OCI-LY3 (cell line): ENCODE measurements at regions not wholly inside any gene's neighbourhood (a gene's known extent, or its start where the extent isn't known, plus 50 kb on each side); places are given as distances from the start of the nearest gene placed in this dataset.

Experiments used
- H2AFZ ChIP-seq: fragments of 200-600, 300-600 bp; shearing (Covaris generic); 2 replicates; pipeline ENCODE4 v1.6.0; 2014; ENCODE audit warnings: antibody characterized with exemption, low read depth, low read length
- H3K27ac ChIP-seq: fragments of 200-600, 300-600 bp; sonication (generic); 2 replicates; pipeline ENCODE4 v1.5.1; 2014; ENCODE audit warnings: mild to moderate bottlenecking, low read length, moderate library complexity, mixed read lengths
- H3K27me3 ChIP-seq: fragments of 200-600, 300-600 bp; sonication (generic); 2 replicates; pipeline ENCODE4 v1.6.1; 2014; ENCODE audit warnings: low read depth, low read length, mixed read lengths
- H3K36me3 ChIP-seq: fragments of 200-600, 300-600 bp; sonication (generic); replicated peaks from 2 replicates; pipeline ENCODE3; 2014; ENCODE audit warnings: low read depth, low read length, mixed read lengths
- H3K4me1 ChIP-seq: fragments of 300-600, 200-600 bp; sonication (generic); 2 replicates; pipeline ENCODE4 v1.6.1; 2014; ENCODE audit warnings: low read length, mixed read lengths
- H3K4me2 ChIP-seq: fragments of 200-600, 300-600 bp; sonication (generic); 2 replicates; pipeline ENCODE4 v1.6.1; 2014; ENCODE audit warnings: low read length, mixed read lengths
- H3K4me3 ChIP-seq: fragments of 300-600, 200-600 bp; sonication (generic); 2 replicates; pipeline ENCODE4 v1.5.1; 2014; ENCODE audit warnings: antibody characterized with exemption, mild to moderate bottlenecking, low read length, moderate library complexity
- H3K79me2 ChIP-seq: fragments of 300-600, 200-600 bp; shearing (Covaris generic); 2 replicates; pipeline ENCODE4 v1.6.1; 2014; ENCODE audit warnings: mild to moderate bottlenecking, low read length, mixed read lengths
- H3K9ac ChIP-seq: fragments of 300-600, 200-600 bp; shearing (Covaris generic); 2 replicates; pipeline ENCODE4 v1.6.0; 2014; ENCODE audit warnings: mild to moderate bottlenecking, low read length, moderate library complexity
- H3K9me3 ChIP-seq: fragments of 200-600, 300-600 bp; shearing (Covaris generic); 2 replicates; pipeline ENCODE4 v1.6.1; 2014; ENCODE audit warnings: low read length, mixed read lengths; ENCODE audit not compliant: insufficient read depth
- H4K20me1 ChIP-seq: fragments of 200-600, 300-600 bp; sonication (generic); 2 replicates; pipeline ENCODE4 v1.6.1; 2016; ENCODE audit warnings: low read length, mixed read lengths; ENCODE audit not compliant: insufficient read depth
- CTCF ChIP-seq: fragments of 200-600, 300-600 bp; sonication (generic); IDR thresholded peaks from 2 replicates; pipeline ENCODE4 v1.5.1; 2014; ENCODE audit warnings: antibody characterized with exemption, low read length, low read depth
- EZH2phosphoT487 ChIP-seq: fragments of 200-600 bp; shearing (Covaris generic); IDR thresholded peaks from 2 replicates; pipeline ENCODE4 v1.6.1; 2018; ENCODE audit warnings: antibody characterized with exemption, mixed run types, low read depth

- no peaks in the 10 kb centered on the region for H3K79me2 ChIP-seq
- no peaks in the 10 kb centered on the region for H3K27me3 ChIP-seq
- H2AFZ ChIP-seq = no peak overlapping the region
Observed at GRCh38 chr15:35909414-35909813, 363.4 kb upstream of the DPH6 start.

GRCh38 chr15:35910227-35910626 is 364.3 kb upstream of the DPH6 start:
- H4K20me1 ChIP-seq = no peaks in the 10 kb centered on the region
- H3K27me3 ChIP-seq = no peaks in the 10 kb centered on the region
- H3K27ac ChIP-seq = no peak overlapping the region
- no peaks in the 10 kb centered on the region for H3K36me3 ChIP-seq
- H3K4me1 ChIP-seq = no peaks in the 10 kb centered on the region
- H2AFZ ChIP-seq = no peak overlapping the region
- H3K9ac ChIP-seq = no peak overlapping the region
- TF ChIP-seq CTCF (no peak), EZH2phosphoT487 (no peak)
- no peak overlapping the region for H3K4me3 ChIP-seq
- no peaks in the 10 kb centered on the region for H3K9me3 ChIP-seq
- no peak overlapping the region for H3K4me2 ChIP-seq
- H3K79me2 ChIP-seq = no peaks in the 10 kb centered on the region

More at GRCh38 chr15:35909414-35909813, 363.4 kb upstream of the DPH6 start:
- H3K9me3 ChIP-seq = no peaks in the 10 kb centered on the region
- H3K9ac ChIP-seq = no peak overlapping the region
- no peak overlapping the region for H3K4me2 ChIP-seq
- no peaks in the 10 kb centered on the region for H4K20me1 ChIP-seq
- TF ChIP-seq CTCF (no peak), EZH2phosphoT487 (no peak)
- no peak overlapping the region for H3K4me3 ChIP-seq
- no peaks in the 10 kb centered on the region for H3K4me1 ChIP-seq
- H3K36me3 ChIP-seq = no peaks in the 10 kb centered on the region
- H3K27ac ChIP-seq = no peak overlapping the region

GRCh38 chr15:35911052-35911777 is 365.2 kb upstream of the DPH6 start:
- Histone ChIP-seq H3K4me3 (no peak overlapping the region), H3K27me3 (no peaks in the 10 kb centered on the region), H3K4me2 (no peak overlapping the region), H3K27ac (no peak overlapping the region), H3K4me1 (no peaks in the 10 kb centered on the region), H3K9me3 (no peaks in the 10 kb centered on the region), H4K20me1 (no peaks in the 10 kb centered on the region), H2AFZ (no peak overlapping the region), H3K36me3 (no peaks in the 10 kb centered on the region), H3K9ac (no peak overlapping the region), H3K79me2 (no peaks in the 10 kb centered on the region)
- TF ChIP-seq EZH2phosphoT487 (no peak), CTCF (no peak)

GRCh38 chr15:35912196-35912595 is 366.2 kb upstream of the DPH6 start:
- Histone ChIP-seq H4K20me1 (no peaks in the 10 kb centered on the region), H3K4me3 (no peak overlapping the region), H3K4me1 (no peaks in the 10 kb centered on the region), H3K9me3 (no peaks in the 10 kb centered on the region), H3K4me2 (no peak overlapping the region), H3K9ac (no peak overlapping the region), H3K36me3 (no peaks in the 10 kb centered on the region), H3K27me3 (no peaks in the 10 kb centered on the region), H3K79me2 (no peaks in the 10 kb centered on the region), H3K27ac (no peak overlapping the region), H2AFZ (no peak overlapping the region)
- TF ChIP-seq EZH2phosphoT487 = no peak
- TF ChIP-seq CTCF = no peak
